Tibial nerve (tissue), 4 donors: ENCODE measurements at regions not wholly inside any gene's neighbourhood (a gene's known extent, or its start where the extent isn't known, plus 50 kb on each side); places are given as distances from the start of the nearest gene placed in this dataset.

Experiments used
- EP300 ChIP-seq, 2 donors: sonication (generic); formaldehyde crosslinking; IDR thresholded peaks; one replicate each; pipeline ENCODE4 v1.6.1; 2017; ENCODE audit warnings: antibody characterized with exemption in 2 of 2, mild to moderate bottlenecking in 1 of 2
- POLR2A ChIP-seq, 2 donors: fragments of 450-650 bp; IDR thresholded peaks; one replicate each; pipeline ENCODE4 v1.6.1; 2017; ENCODE audit warnings: antibody characterized with exemption in 2 of 2, mild to moderate bottlenecking in 2 of 2, moderate library complexity in 2 of 2
- TF ChIP-seq, protein P1 (sequence below), 5 experiments: fragments of 200-600 bp in 3 of 5; fragments of 450-650 bp in 2 of 5; sonication (generic) in 3 of 5; IDR thresholded peaks; one replicate each; pipeline ENCODE4 v1.5.1; 2016 to 2019; ENCODE audit warnings: antibody characterized with exemption in 5 of 5, mild to moderate bottlenecking in 3 of 5, moderate library complexity in 2 of 5

GRCh38 chr6:90412538-90413369, 116.1 kb upstream of the BACH2 start:
- TF ChIP-seq EP300 (IDR thresholded peaks at IDR 0.05) (no peak), POLR2A (IDR thresholded peaks at IDR 0.05) (no peak)
- TF ChIP-seq, protein P1, sequence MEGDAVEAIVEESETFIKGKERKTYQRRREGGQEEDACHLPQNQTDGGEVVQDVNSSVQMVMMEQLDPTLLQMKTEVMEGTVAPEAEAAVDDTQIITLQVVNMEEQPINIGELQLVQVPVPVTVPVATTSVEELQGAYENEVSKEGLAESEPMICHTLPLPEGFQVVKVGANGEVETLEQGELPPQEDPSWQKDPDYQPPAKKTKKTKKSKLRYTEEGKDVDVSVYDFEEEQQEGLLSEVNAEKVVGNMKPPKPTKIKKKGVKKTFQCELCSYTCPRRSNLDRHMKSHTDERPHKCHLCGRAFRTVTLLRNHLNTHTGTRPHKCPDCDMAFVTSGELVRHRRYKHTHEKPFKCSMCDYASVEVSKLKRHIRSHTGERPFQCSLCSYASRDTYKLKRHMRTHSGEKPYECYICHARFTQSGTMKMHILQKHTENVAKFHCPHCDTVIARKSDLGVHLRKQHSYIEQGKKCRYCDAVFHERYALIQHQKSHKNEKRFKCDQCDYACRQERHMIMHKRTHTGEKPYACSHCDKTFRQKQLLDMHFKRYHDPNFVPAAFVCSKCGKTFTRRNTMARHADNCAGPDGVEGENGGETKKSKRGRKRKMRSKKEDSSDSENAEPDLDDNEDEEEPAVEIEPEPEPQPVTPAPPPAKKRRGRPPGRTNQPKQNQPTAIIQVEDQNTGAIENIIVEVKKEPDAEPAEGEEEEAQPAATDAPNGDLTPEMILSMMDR (IDR thresholded peaks at IDR 0.05), result no peak
